ENCODE measurements at regions not wholly inside any gene's neighbourhood (a gene's known extent, or its start where the extent isn't known, plus 50 kb on each side); places are given as distances from the start of the nearest gene placed in this dataset.

DNA sequence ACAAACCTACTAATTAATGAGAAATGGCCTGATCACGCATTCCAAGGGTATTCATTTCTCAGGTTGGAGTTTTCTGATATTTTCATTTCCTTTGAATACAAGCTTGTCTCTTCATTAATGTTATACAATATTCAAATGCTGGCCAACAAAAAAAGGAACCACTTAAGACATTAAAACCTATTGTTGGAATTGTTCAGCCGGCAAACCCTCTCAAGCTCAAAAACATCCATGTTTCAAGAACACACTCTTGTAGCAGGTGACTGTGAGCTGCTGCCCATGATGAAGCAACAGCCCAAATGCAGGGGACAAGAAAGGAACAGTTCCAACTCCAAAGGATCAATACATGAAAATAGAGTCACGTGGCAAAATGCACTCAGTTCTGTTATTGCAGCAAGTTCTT is 454.5 kb downstream of the BCL11A start:
- TF ChIP-seq, protein P1, sequence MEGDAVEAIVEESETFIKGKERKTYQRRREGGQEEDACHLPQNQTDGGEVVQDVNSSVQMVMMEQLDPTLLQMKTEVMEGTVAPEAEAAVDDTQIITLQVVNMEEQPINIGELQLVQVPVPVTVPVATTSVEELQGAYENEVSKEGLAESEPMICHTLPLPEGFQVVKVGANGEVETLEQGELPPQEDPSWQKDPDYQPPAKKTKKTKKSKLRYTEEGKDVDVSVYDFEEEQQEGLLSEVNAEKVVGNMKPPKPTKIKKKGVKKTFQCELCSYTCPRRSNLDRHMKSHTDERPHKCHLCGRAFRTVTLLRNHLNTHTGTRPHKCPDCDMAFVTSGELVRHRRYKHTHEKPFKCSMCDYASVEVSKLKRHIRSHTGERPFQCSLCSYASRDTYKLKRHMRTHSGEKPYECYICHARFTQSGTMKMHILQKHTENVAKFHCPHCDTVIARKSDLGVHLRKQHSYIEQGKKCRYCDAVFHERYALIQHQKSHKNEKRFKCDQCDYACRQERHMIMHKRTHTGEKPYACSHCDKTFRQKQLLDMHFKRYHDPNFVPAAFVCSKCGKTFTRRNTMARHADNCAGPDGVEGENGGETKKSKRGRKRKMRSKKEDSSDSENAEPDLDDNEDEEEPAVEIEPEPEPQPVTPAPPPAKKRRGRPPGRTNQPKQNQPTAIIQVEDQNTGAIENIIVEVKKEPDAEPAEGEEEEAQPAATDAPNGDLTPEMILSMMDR (IDR thresholded peaks at IDR 0.05; ENCODE audit: low read depth, low read length) = no peak
- DNase-seq (ENCODE audit: extremely low read depth, low read depth) = no peak

DNA sequence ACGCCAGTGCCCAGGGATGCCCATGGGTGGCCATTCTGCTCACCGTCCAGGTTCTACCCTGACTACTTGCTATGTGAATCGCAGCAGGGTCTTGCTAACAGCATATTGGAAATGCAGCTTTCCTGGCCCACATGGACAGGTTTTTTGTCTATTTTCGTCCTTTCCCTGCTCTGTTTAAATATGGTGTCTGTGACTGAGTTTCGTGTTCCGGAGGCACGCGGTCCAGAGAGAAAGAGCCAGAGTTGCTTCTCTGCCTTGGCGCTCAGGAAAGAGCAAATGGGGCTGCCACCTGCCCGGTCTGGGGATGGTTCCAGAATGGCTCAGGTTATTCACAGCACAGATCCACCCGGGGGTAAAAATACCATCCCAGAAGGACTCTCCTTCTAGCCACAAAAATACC is 456.2 kb downstream of the BCL11A start:
- TF ChIP-seq, protein P1 (IDR thresholded peaks at IDR 0.05; ENCODE audit: low read depth, low read length) = no peak
- no peak for DNase-seq (ENCODE audit: extremely low read depth, low read depth)

DNA sequence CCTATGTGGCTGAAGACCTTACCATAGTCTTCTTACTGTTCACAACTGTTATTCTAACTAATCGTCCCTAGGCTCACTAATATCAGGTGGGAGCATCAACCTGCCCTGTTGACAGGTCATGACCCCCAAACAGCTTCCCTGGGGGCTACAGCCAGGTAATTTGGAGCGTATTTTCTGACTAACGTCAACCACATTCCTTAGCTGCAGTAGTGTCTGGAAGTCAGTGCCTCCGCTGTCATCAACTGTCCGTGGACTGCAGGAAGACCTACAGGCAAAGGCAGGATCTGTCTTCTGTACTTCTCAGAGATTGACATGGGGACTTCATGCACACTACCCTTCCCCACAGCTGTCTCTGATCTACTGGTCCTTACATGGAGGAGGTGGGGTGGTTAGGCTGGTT is 456.9 kb downstream of the BCL11A start:
- DNase-seq (ENCODE audit: extremely low read depth, low read depth) = no peak
- TF ChIP-seq, protein P1 (IDR thresholded peaks at IDR 0.05; ENCODE audit: low read depth, low read length) = no peak

DNA sequence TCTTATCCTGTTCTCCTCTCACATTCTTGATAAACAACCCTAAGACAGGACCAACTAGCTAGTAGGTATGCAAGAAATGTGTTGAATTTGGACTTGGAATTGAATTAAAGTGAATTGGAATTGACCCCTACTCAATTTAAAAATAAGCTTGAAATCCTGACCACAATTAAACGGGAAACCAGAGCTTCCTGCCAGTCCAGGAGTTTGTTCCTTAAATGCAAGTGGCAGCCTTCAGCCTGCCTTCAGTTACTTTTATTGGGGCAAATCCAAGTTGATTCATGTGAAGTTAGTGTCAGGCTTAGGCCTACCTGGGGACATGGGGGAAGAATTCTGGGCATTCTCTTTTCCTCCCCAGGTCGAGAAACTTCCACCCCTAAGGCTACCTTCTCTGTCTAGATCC is 457.6 kb downstream of the BCL11A start:
- TF ChIP-seq, protein P1 (IDR thresholded peaks at IDR 0.05; ENCODE audit: low read depth, low read length) = no peak
- no peak for DNase-seq (ENCODE audit: extremely low read depth, low read depth)

DNA sequence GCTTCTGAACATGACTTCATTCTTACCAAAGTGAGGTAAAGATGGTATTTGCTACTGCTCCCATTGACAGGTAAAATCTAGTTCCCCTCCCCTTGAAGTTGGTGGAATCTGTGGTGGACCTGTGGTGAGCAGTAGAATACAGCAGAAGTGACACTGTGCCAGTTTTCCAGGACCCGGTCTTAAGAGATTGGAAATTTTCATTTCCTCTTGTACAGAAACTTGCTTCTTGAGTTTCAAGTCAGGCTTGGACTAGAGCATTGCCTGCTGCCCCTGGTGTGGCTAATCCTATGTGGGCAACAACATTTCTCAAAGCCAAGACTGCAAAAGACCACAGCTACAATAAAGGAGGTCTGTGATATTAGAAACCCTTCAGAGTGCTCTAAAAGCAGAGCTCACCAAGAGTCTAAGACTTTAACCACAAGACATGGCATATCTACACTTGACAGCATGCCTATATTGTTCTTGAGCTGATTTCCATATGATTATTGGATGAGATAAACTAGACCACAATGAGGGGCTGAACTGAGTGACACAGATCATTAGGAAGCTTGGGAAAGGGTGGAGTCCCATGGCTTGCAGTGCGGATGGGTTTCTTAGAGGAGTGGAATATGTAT is 458.1 kb downstream of the BCL11A start:
- TF ChIP-seq, protein P1 (IDR thresholded peaks at IDR 0.05; ENCODE audit: low read depth, low read length) = no peak
- no peak for DNase-seq (ENCODE audit: extremely low read depth, low read depth)

DNA sequence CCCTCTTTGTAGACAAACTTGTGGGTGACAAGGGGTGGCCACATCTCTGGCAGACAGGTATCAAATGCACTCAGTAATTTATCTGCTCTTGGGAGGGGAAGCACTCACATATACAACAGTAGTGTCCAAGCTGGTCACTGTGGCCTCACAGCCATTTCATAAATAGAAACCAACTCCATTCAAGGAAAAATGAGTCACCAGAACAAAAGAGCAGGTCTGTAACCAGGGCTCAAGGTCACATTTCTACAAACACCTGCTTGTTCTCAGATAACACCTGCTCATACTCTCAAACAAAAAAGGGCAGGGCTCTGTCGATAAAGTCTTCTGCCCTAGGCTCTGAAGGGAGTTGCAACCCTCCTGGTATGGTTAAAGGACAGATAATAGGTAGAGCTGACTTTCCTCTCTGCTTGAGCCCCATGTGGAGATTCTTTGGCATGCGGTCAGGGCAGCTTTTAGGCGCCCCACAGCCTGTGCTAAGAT is 459.0 kb downstream of the BCL11A start:
- TF ChIP-seq, protein P1 (IDR thresholded peaks at IDR 0.05; ENCODE audit: low read depth, low read length) = no peak
- no peak for DNase-seq (ENCODE audit: extremely low read depth, low read depth)

DNA sequence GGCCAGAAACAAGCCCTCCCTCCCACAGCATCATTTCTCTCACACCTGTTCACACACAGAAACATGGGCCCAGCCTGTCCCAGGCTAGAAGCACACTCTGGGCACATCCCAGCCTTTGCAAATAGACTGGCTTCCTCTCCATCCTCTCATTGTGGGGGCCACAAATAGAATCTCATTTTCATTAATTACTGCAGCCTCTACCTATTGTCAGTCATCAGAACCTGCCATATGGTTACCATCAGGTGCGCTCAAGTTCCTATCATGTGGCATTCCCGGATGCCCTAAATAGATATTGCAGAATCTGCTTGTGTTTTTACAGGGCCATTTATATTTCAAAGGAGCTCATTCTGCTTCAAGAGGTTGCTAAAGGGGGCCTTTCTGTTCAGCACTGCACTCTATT is 460.7 kb downstream of the BCL11A start:
- no peak for DNase-seq (ENCODE audit: extremely low read depth, low read depth)
- TF ChIP-seq, protein P1 (IDR thresholded peaks at IDR 0.05; ENCODE audit: low read depth, low read length) = no peak
